GM23248 (cell line): ENCODE measurements at regions not wholly inside any gene's neighbourhood (a gene's known extent, or its start where the extent isn't known, plus 50 kb on each side); places are given as distances from the start of the nearest gene placed in this dataset.
"Not testable (repeated sequence)": the region's sequence is repeated elsewhere in the genome, so short reads cannot be mapped to it uniquely, and the experiment has no call there.

Source experiments
- EZH2 ChIP-seq: fragments of 200-600 bp; sonication (generic); IDR thresholded peaks from 2 replicates; pipeline ENCODE4 v1.6.1; 2018; ENCODE audit warnings: antibody characterized with exemption, mild to moderate bottlenecking; ENCODE audit not compliant: insufficient read depth, poor library complexity, severe bottlenecking
- EZH2phosphoT487 ChIP-seq: fragments of 200-600 bp; sonication (generic); IDR thresholded peaks from 2 replicates; pipeline ENCODE4 v1.6.1; 2018; ENCODE audit warnings: antibody characterized with exemption, moderate library complexity, mild to moderate bottlenecking, low read depth; ENCODE audit not compliant: insufficient read depth

- not testable (repeated sequence) for TF ChIP-seq EZH2phosphoT487, EZH2
These were observed 138.7 kb downstream of the DEFB131A start for GRCh38 chr4:9582880-9583279.
